Stimulated activated CD4-positive, alpha-beta T cell treated with anti-CD3 and anti-CD28 coated beads, Interleukin-1b, Interleukin-23, amount 100 ng/mL, for 48 hours (primary cell): ENCODE measurements at regions not wholly inside any gene's neighbourhood (a gene's known extent, or its start where the extent isn't known, plus 50 kb on each side); places are given as distances from the start of the nearest gene placed in this dataset.

Experiments used
- DNase-seq: peaks from one replicate; pipeline ENCODE4 v3.0.0-alpha.2; 2020

DNA sequence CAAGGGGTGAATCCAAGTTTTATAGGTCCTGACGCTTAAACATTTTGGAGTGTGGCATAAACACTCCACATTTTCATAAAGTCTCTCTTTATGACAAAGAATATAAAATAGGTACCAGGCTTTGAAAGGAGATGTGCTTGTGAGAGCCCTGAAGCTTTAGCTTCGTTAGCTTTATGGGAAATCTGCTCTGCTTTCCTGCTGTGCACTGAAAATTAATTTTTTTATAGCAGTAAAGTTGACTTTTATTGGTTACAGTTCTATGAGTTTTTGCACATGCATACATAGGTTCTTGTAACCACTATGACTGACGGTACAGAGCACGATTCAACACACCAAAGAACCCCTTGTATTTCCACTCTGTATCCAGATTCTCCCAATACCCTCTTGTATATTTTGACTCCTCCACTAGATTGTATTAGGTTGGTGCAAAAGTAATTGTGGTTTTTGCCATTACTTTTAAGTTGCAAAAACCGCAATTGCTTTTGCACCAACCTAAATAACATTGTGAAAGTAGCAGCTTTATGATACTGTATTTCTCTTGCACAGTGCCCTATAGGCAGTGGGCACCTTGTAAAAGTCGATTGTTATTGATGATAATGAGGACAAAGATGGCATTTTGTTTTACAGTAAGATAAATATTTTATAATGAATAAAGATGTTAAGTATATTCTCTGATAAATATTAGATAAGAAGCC is 145.2 kb upstream of the AKIRIN2 start:
- no peak for DNase-seq

- DNase-seq, result no peak
Measured at GRCh38 chr6:87846434-87846833, 144.4 kb upstream of the AKIRIN2 start.

DNA sequence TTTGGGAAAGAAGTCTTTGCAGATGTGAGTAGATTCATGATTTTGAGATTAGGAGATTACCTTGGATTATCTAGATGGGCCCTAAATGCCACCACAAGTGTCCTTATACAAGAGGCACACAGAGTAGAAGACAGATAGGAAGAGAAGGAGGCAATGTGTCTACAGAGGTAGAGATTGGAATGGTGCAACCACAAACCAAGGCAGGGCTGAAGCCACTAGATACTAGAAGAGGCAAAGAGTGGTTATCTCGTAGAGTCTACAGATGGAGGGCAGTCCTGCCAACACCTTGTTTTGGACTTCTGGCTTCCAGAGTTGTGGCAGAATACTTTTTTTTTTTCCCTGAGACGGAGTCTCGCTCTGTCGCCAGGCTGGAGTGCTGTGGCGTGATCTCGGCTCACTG is 138.3 kb upstream of the AKIRIN2 start:
- no peak for DNase-seq

GRCh38 chr6:87837876-87838275 is 135.8 kb upstream of the AKIRIN2 start:
- DNase-seq, result no peak

DNA sequence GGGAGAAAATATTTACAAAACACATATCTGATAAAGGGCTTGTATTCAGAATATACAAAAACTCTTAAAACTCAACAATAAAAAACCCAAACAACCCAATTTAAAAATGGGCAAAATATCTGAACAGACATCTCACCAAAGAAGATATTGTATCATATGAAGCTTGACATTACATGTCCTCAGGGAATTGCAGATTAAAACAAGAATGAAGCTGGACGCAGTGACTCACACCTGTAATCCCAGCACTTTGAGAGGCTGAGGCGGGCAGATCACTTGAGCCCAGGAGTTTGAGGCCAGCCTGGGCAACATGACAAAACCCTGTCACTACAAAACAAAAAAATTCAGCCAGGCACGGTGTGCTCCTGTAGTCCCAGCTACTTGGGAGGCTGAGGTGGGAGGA is 135.4 kb upstream of the AKIRIN2 start:
- no peak for DNase-seq

DNA sequence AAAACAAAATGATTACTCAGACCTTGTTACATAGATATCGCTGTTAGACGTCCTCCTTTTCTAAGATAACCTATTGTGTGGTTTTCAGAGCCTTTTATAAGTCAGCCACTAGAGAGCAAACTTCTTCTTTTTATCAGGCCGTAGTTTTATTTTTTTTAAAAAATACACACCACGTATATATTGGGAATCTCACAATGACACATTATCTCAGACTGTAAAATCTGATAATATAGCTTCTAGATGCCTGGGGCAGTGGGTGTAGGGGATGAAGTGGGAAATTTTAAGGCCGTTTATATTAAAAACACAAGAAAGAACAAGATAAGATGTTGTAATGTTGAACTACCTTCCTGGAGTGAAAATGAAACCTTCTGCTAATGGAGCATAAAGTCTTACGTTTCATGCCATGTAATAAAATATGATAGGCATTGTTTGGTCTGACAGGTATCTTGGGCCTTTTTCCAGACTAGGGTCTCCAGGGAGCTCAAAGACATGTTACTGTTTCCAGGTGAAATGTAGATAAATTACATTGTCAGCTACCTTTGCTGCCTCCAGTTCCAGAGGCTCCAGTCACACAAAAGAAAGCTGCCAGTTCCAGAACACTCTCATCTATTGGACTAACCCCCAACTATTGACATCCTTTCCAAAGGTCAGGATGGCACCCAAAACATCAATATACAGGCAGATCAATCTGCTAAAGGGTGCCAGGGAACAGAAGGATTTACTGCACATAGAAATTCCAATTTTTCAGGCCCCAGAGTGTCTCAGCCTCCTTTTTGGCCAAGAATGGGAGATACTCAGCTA is 130.2 kb upstream of the AKIRIN2 start:
- DNase-seq, result no peak

DNA sequence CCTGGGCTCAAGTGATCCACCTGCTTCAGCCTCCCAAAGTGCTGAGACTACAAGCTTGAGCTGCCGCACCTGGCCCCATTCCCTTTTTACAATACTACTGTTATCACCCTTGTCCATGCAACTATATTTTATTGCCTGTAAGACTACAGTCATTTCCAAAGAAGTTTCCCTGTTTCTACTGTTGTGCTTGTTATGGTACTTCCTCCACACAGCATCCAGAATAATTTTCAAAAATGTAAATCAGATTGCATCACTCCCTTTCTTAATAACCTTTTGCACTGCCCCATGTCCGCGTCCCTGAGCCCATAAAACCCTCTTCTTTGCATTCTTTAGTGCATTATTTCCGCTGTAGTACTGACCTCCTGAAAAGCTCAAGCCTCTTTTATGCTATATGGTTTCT is 128.9 kb upstream of the AKIRIN2 start:
- no peak for DNase-seq

- DNase-seq, result no peak
Measured at GRCh38 chr6:87829622-87830121, 127.6 kb upstream of the AKIRIN2 start.

GRCh38 chr6:87828044-87828443 is 126.0 kb upstream of the AKIRIN2 start:
- no peak for DNase-seq

- no peak for DNase-seq
Measured at GRCh38 chr6:87827346-87827745, 125.3 kb upstream of the AKIRIN2 start.

GRCh38 chr6:87826424-87826823 is 124.4 kb upstream of the AKIRIN2 start:
- no peak for DNase-seq

- no peak for DNase-seq
Measured at GRCh38 chr6:87825821-87826221, 123.8 kb upstream of the AKIRIN2 start.

GRCh38 chr6:87824958-87825491 is 123.0 kb upstream of the AKIRIN2 start:
- DNase-seq, result no peak

DNA sequence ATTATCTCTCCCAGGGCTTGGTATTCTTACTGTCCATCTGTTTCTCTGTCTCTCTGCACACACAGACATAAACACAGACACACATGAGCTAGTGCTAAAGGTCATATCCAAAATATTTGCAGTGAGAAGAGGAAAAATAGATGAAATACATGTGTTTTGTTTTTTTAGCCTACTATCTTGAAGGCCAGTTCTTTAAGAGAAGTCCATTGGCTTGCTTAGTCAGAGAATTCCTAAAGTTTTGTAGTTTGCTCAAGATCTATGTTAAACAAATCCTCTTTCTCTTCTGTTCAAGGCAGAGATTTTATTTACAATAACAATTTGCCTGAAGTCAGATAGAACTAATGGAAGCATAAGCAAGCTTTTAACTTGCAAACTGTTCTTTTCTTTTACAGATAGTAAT is 120.0 kb upstream of the AKIRIN2 start:
- no peak for DNase-seq

DNA sequence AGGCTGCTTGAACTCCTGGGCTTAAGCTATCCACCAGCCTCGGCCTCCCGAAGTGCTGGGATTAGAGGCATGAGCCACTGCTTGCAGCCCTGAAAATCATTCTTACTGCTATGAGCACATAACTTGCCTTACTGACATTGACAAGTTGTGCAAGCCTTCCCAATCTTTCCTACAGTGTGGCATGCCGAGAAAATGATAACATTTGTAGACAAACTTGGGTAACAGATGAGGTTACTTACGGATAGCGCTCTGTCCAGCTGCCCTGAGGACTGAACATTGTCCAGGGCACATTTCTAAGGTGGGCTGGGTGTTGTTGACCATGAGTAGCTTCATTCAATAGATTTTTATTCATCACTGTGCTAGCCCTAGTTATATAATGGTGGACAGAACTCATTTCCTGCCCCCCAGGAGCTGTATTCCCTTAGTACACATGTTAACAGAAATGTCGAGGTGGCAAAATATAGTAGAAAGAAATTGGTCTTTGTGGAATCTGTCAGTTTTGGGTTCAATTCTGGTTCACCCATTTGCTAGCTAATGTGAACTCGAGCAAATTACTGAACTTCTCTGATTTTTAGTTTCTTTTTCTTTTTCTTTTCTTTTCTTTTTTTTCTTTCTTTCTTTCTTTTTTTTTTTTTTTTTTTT is 118.4 kb upstream of the AKIRIN2 start:
- no peak for DNase-seq

DNA sequence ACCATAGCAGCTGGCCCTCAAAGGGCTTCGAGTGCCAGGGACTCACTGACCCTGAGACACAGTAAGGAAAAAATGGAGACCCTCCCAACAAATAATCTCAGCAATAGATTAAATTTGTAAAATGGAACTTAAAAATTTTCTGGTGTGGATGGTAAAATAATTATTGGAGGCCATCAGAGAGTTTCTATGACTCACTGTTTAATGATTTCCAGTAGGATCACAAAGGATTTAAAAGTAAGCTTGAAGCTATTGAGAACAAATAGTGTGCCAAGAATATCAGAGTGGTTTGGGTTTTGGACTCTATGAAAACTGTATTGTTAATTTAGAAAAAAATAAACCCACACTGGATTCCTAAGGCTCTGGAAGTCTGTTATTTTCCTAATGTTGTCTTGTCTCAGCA is 115.2 kb upstream of the AKIRIN2 start:
- no peak for DNase-seq

- no peak for DNase-seq
Measured at GRCh38 chr6:87815449-87815848, 113.4 kb upstream of the AKIRIN2 start.

DNA sequence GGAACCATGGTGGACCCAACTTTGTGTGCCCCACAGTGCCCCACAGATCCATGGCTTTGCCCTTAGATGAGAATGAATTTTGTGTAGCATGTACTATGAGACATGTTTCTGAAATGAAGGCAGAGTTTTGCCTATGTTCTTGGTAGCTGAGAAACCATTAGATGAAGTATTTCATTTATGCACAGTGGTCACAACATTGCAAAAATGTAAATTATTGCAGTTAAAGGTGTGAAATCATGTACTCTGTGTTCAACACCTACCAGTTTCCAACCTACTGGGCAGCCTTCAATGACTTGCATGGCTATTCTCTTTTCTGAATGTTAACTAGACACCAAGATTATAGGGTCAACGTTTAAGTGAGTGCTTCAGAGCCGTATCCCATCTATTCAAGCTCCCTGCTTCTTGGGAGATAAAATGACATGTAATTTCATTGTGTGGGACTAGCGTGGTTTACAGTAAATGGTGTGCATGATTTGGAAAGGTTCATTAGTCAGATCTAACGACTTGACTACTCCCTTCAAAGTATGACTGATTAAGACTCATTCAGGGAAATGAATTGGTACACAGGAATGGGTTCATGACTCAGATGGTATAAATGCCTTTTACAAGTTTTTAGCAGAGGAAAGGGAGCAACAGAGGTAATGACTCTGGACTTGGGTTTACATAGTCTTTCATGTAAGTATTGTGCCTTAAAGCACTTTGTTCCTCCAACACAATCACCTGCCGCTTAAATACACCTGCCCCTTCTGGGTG is 106.1 kb upstream of the AKIRIN2 start:
- DNase-seq, result no peak

DNA sequence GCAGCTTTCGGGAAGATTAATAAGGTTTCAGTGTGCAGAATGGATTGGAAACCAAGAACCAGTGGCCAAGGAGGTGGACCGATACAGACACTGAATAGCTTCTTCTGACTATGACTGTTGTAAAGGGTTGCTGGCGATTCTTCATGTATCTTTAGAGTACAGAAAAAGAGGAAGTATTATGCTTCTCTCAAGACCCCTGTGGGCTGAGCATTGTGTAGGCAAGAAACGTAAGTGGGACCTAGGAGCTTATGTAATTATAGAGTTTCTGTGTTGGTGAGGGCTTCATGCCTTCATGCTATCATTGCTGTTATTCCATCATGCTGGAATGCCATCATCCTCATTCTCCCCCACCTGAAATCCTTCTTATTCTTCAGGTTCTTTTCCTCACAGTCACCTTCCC is 105.4 kb upstream of the AKIRIN2 start:
- no peak for DNase-seq

DNA sequence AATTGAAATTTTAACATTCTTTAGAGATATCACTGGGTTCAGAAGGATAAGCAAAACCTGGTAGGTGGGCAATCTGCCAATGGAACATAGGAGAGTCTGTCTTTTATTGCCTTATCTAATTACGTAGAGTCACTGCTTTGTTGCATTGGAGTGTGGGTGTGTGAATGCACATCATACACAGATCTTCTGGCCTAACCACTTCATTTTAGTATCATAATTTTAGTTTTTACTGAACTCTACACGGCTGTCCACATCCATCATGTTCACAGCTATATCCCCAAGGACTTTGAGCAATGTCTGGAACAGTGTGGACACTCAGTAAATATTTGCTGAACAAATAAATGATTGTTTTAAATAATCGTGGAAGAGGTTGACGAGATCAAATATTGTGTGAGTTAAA is 104.6 kb upstream of the AKIRIN2 start:
- no peak for DNase-seq

DNA sequence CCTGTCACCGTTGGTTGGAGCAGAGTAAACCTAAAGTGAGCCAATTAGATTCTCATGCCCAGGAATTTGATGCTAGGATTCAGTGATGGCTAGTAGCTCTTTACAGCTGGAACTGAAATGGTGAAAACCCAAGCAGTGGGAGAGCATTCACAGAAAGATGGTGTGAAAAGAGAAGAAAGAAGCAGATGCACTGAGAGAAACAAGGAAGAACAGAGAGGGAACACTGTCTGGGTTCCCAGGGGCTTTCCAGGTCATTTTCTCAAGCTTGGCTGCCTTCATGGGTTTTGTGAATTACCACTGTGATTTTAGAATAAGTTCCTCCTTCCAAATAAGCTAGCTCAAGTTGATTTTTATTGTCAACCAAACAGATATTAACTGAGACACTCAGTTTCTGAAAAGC is 104.1 kb upstream of the AKIRIN2 start:
- DNase-seq, result no peak

DNA sequence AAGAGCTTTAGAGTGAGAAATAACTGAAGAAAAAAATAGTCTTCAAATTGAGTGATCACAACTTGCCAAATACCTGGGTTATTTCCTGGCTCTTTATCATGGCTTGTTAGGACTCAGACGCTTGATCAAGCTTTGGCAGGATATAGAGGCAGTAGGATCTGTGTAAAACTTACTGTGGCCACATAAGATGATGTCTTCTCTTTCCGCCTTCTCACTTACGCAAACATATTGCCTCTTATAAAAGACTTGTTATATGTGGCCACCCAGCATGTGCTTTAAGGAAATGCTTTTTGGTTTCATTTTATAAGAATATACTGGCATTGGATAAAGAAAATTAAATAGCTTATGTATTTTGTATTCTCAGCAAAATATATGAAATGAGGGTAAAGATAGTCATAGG is 101.8 kb upstream of the AKIRIN2 start:
- DNase-seq, result no peak

DNA sequence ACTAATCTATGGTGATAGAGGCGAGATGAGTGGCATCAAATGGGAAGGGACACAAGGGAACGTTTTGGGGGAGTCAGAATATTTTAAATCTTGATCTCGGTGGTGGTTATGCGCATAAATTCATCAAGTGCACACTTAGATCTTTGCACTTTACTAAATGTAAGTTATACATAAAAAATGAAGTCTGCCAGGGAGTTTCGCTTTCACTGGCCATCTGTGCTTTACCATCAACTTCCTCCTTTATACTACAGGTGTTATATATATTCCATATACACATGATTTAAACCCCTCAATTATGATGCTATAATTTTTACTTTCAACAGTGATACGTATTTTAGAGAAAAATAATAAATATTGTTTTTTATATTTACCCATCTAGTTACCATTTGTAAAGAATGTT is 97.6 kb upstream of the AKIRIN2 start:
- no peak for DNase-seq
